ENCODE measurements at regions not wholly inside any gene's neighbourhood (a gene's known extent, or its start where the extent isn't known, plus 50 kb on each side); places are given as distances from the start of the nearest gene placed in this dataset.

DNA sequence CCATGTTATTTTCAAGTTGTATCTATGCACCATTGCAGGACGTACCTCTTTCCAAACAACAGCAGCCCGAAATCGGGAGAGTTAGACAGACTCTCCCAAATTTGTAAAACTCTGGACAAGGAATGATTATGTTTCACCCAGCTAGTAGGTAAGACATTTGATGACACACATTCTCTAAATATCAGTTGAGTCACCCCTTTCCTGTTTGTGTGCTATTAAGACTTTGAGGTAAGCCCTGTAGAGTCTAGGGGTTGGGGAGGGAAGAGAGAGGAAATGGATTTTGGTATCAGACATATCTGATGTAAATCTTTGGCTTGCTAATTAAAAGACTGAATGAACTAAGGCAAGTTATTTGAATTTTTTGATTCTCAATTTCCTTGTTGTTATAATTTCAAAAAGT is 999.0 kb downstream of the TUSC7 start:
- H3K4me3 ChIP-seq (ENCODE audit: low read length), result no peak overlapping the region
- ChIA-PET CTCF (no interaction called here), POLR2A (ENCODE audit: unreplicated experiment) (no interaction called here)
- BruUV-seq (replicated peaks), result no TSS peak
- H3K9me3 ChIP-seq (ENCODE audit: low read length), result 0 out of 2 replicates have a peak, but pooled peaks cover 12% of the 10 kb centered on the region
- no peaks in the 10 kb centered on the region for H3K36me3 ChIP-seq (ENCODE audit: low read depth, low read length)
- no peak overlapping the region for H3K4me2 ChIP-seq (ENCODE audit: low read length)
- TF ChIP-seq EZH2 (IDR thresholded peaks at IDR 0.05; ENCODE audit: low read length, unreplicated experiment) (no peak), CTCF (conservative IDR thresholded peaks at IDR 0.05; ENCODE audit: low read depth, low read length) (no peak), EZH2phosphoT487 (IDR thresholded peaks at IDR 0.05; ENCODE audit: borderline replicate concordance, low read length) (no peak)
- H3F3A ChIP-seq (ENCODE audit: low read length, unreplicated experiment), result no peaks in the 10 kb centered on the region
- intact Hi-C loops (cut with micrococcal nuclease), result no loop called here
- H3K4me1 ChIP-seq (ENCODE audit: insufficient read depth, low read length), result no peaks in the 10 kb centered on the region
- no peaks in the 10 kb centered on the region for H4K20me1 ChIP-seq (ENCODE audit: low read length)
- no peaks in the 10 kb centered on the region for H3K79me2 ChIP-seq (ENCODE audit: low read length)
- no peak overlapping the region for H3K27ac ChIP-seq (ENCODE audit: low read length)
- no peak for ATAC-seq
- no peaks in the 10 kb centered on the region for H3K9me2 ChIP-seq (replicated peaks; ENCODE audit: low read length)
- peak; percentile 8 for DNase-seq
- H3K27me3 ChIP-seq (ENCODE audit: low read length), result no peaks in the 10 kb centered on the region
- no peak overlapping the region for H2AFZ ChIP-seq (ENCODE audit: low read length)
- no peak overlapping the region for H3K9ac ChIP-seq (ENCODE audit: low read length)

DNA sequence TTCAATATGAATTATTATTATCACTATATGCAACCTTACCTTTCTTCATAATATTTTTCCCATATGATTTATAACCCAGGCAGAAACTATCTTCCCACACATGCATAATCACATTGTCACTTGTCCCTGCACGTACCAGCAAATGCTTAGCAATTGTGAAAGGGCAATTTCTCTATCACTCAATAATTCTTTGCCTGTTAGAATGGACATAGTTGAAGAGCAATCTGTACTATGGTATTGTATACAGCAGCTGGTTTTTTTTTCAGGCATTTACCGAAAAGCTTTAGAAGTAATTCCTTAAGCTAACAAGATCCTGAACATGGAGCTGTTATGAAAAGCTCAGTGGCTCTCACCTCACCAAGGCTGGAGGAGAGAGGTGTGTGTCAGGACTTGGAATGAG is 999.5 kb downstream of the TUSC7 start:
- no peak for ATAC-seq
- ChIA-PET POLR2A (ENCODE audit: unreplicated experiment) (no interaction called here), CTCF (no interaction called here)
- Histone ChIP-seq H2AFZ (ENCODE audit: low read length) (no peak overlapping the region), H3K79me2 (ENCODE audit: low read length) (no peaks in the 10 kb centered on the region), H3K4me1 (ENCODE audit: insufficient read depth, low read length) (no peaks in the 10 kb centered on the region), H3K27ac (ENCODE audit: low read length) (no peak overlapping the region), H3K9me3 (ENCODE audit: low read length) (0 out of 2 replicates have a peak, but pooled peaks cover 12% of the 10 kb centered on the region), H3K9ac (ENCODE audit: low read length) (no peak overlapping the region), H3K4me2 (ENCODE audit: low read length) (no peak overlapping the region), H3K36me3 (ENCODE audit: low read depth, low read length) (no peaks in the 10 kb centered on the region), H4K20me1 (ENCODE audit: low read length) (no peaks in the 10 kb centered on the region), H3K9me2 (replicated peaks; ENCODE audit: low read length) (no peaks in the 10 kb centered on the region), H3K27me3 (ENCODE audit: low read length) (no peaks in the 10 kb centered on the region), H3K4me3 (ENCODE audit: low read length) (no peak overlapping the region), H3F3A (ENCODE audit: low read length, unreplicated experiment) (no peaks in the 10 kb centered on the region)
- intact Hi-C loops (cut with micrococcal nuclease), result no loop called here
- no TSS peak for BruUV-seq (replicated peaks)
- DNase-seq, result no peak
- TF ChIP-seq CTCF (conservative IDR thresholded peaks at IDR 0.05; ENCODE audit: low read depth, low read length) (no peak), EZH2phosphoT487 (IDR thresholded peaks at IDR 0.05; ENCODE audit: borderline replicate concordance, low read length) (no peak), EZH2 (IDR thresholded peaks at IDR 0.05; ENCODE audit: low read length, unreplicated experiment) (no peak)

DNA sequence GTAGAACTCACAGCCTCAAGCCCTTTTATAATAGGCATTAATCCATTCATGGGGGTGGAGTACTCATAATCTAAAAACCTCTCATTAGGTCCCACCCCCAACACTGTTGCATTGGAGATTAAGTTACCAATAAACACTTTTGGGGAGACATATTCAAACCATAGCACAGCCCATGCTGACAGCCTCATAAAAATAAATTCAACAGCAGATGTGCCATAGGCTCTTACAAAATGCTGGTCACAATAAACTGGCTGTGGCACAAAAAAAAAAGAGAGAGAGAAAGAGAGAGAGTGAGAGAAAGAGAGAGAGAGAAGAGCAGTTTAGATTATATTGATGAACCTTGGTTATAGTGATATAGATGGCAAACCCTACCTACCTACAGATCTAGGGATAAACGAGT is 1000.9 kb downstream of the TUSC7 start:
- no peaks in the 10 kb centered on the region for H3K79me2 ChIP-seq (ENCODE audit: low read length)
- no peak for TF ChIP-seq CTCF (conservative IDR thresholded peaks at IDR 0.05; ENCODE audit: low read depth, low read length)
- TF ChIP-seq EZH2phosphoT487 (IDR thresholded peaks at IDR 0.05; ENCODE audit: borderline replicate concordance, low read length), result no peak
- no peak for TF ChIP-seq EZH2 (IDR thresholded peaks at IDR 0.05; ENCODE audit: low read length, unreplicated experiment)
- H3F3A ChIP-seq (ENCODE audit: low read length, unreplicated experiment), result no peaks in the 10 kb centered on the region
- H3K4me3 ChIP-seq (ENCODE audit: low read length), result no peak overlapping the region
- ChIA-PET CTCF (no interaction called here), POLR2A (ENCODE audit: unreplicated experiment) (no interaction called here)
- BruUV-seq (replicated peaks), result no TSS peak
- H3K9ac ChIP-seq (ENCODE audit: low read length), result no peak overlapping the region
- H3K4me1 ChIP-seq (ENCODE audit: insufficient read depth, low read length), result no peaks in the 10 kb centered on the region
- H2AFZ ChIP-seq (ENCODE audit: low read length), result no peak overlapping the region
- H3K27ac ChIP-seq (ENCODE audit: low read length), result no peak overlapping the region
- ATAC-seq (no peak), DNase-seq (no peak)
- H3K36me3 ChIP-seq (ENCODE audit: low read depth, low read length), result no peaks in the 10 kb centered on the region
- no peaks in the 10 kb centered on the region for H4K20me1 ChIP-seq (ENCODE audit: low read length)
- no peaks in the 10 kb centered on the region for H3K9me2 ChIP-seq (replicated peaks; ENCODE audit: low read length)
- H3K9me3 ChIP-seq (ENCODE audit: low read length), result 0 out of 2 replicates have a peak, but pooled peaks cover 12% of the 10 kb centered on the region
- intact Hi-C loops (cut with micrococcal nuclease), result no loop called here
- no peaks in the 10 kb centered on the region for H3K27me3 ChIP-seq (ENCODE audit: low read length)
- no peak overlapping the region for H3K4me2 ChIP-seq (ENCODE audit: low read length)

All from PC-3 (cell line).